A673 (cell line): ENCODE measurements at regions not wholly inside any gene's neighbourhood (a gene's known extent, or its start where the extent isn't known, plus 50 kb on each side); places are given as distances from the start of the nearest gene placed in this dataset.

Source experiments
- BruUV-seq: library from RNA; stranded (reverse); fragments of 400-500 nt; replicated peaks from 2 replicates; lab custom pipeline; 2021; lab: Mats Ljungman, UMichigan
- CTCF ChIA-PET: fragments of 300-600 bp; sonication (Branson Sonifier 250); formaldehyde crosslinking; loops from one replicate; lab custom pipeline; 2022; ENCODE audit warnings: antibody characterized with exemption; lab: Charles Lee
- POLR2A ChIA-PET: fragments of 300-600 bp; sonication (Branson Sonifier 250); formaldehyde crosslinking; loops from one replicate; lab custom pipeline; 2022; ENCODE audit warnings: antibody characterized with exemption; ENCODE audit not compliant: low non-redundant PET; lab: Charles Lee
- DNase-seq: peaks from one replicate; pipeline ENCODE4 v3.0.0-alpha.2; 2015; ENCODE audit warnings: low spot score
- H3K27ac ChIP-seq: fragments of 200-600 bp; sonication (generic); 2 replicates; pipeline ENCODE4 v1.5.1; 2016; ENCODE audit warnings: mixed run types, low read depth, mild to moderate bottlenecking, mixed read lengths, antibody characterized with exemption, low read length; ENCODE audit not compliant: poor library complexity, severe bottlenecking
- H3K27me3 ChIP-seq: fragments of 200-600 bp; sonication (generic); replicated peaks from 2 replicates; pipeline ENCODE4 v1.6.1; 2017; ENCODE audit warnings: mixed run types, low read depth, mild to moderate bottlenecking, mixed read lengths, antibody characterized with exemption, low read length; ENCODE audit not compliant: insufficient read depth, poor library complexity
- H3K36me3 ChIP-seq: fragments of 200-600 bp; sonication (generic); 2 replicates; pipeline ENCODE4 v1.6.1; 2016; ENCODE audit warnings: mixed run types, mild to moderate bottlenecking, mixed read lengths, antibody characterized with exemption, low read length; ENCODE audit not compliant: insufficient read depth, poor library complexity, severe bottlenecking
- H3K4me1 ChIP-seq: fragments of 200-600 bp; sonication (generic); 2 replicates; pipeline ENCODE4 v1.6.1; 2017; ENCODE audit warnings: mixed run types, mild to moderate bottlenecking, mixed read lengths, antibody characterized with exemption, low read length; ENCODE audit not compliant: insufficient read depth, poor library complexity, severe bottlenecking
- H3K4me3 ChIP-seq: fragments of 200-600 bp; sonication (generic); 2 replicates; pipeline ENCODE4 v1.5.1; 2016; ENCODE audit warnings: low read depth, mixed run types, mild to moderate bottlenecking, mixed read lengths, low read length; ENCODE audit not compliant: poor library complexity, severe bottlenecking
- H3K9me3 ChIP-seq: fragments of 200-600 bp; sonication (generic); 2 replicates; pipeline ENCODE4 v1.6.1; 2016; ENCODE audit warnings: mixed run types, low read depth, mild to moderate bottlenecking, mixed read lengths, antibody characterized with exemption, low read length; ENCODE audit not compliant: poor library complexity, severe bottlenecking
- CTCF ChIP-seq: fragments of 300-800, 200-600 bp; sonication (generic); conservative IDR thresholded peaks from 2 replicates; pipeline ENCODE4 v1.5.1; 2017; ENCODE audit warnings: low read depth, mild to moderate bottlenecking, antibody characterized with exemption, low read length, moderate library complexity, mixed read lengths
- EZH2 ChIP-seq: fragments of 200-600 bp; sonication (generic); IDR thresholded peaks from 2 replicates; pipeline ENCODE4 v1.6.1; 2017; ENCODE audit warnings: borderline replicate concordance, low read depth, mild to moderate bottlenecking, mixed read lengths, antibody characterized with exemption, low read length; ENCODE audit not compliant: poor library complexity, severe bottlenecking
- intact Hi-C: fragments of 100-400 bp; cut with micrococcal nuclease; formaldehyde crosslinking; loops from one replicate; pipeline ENCODE4 v1.10.0; 2022; ENCODE audit not compliant: unreplicated experiment

DNA sequence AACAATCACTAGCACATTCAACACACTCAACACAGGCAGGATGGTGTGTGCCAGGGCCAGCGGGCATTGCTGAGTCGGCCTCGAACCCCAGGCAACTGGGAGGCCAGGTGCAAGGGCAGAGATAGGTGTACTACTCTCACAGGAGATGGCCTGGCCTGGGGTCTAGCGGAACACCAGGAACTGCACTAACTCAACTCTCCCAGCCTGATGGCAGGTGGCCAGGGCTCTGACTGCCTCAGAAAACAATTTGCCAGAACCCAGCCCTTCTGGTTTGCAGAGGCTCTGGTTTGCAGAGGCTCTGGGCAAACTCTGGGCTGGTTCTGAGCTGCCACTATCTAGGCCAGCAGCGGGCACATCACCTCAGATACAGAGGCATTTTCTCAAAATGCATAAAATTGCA lies 229.2 kb upstream of the CHRNA7 start:
- CTCF ChIA-PET = no interaction called here
- no TSS peak for BruUV-seq
- POLR2A ChIA-PET = no interaction called here
- H3K27me3 ChIP-seq = no peaks in the 10 kb centered on the region
- no peaks in the 10 kb centered on the region for H3K4me1 ChIP-seq
- intact Hi-C loops = no loop called here
- H3K27ac ChIP-seq = no peak overlapping the region
- TF ChIP-seq CTCF = no peak
- no peak for TF ChIP-seq EZH2
- H3K4me3 ChIP-seq = no peak overlapping the region
- H3K36me3 ChIP-seq = no peaks in the 10 kb centered on the region
- no peak for DNase-seq
- H3K9me3 ChIP-seq = no peaks in the 10 kb centered on the region

DNA sequence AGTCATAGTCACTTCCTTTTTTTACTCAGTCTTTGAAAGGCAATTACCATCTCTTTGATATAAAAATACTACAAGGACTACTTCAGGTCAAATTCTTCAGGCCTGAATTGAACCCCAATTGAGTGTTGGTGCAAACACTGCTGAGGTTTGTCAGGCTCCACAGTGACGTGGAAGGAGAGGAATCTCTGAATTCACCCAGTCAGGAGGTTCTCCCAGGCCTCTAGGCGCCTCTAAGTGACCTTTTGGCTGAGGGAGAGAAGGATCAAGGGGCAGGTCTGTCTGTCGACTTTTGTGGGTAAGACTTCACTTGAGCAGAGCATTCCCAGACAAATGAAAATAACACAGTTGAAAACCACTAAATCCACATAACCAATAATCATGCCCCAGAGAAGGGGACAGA lies 227.6 kb upstream of the CHRNA7 start:
- CTCF ChIA-PET = no interaction called here

DNA sequence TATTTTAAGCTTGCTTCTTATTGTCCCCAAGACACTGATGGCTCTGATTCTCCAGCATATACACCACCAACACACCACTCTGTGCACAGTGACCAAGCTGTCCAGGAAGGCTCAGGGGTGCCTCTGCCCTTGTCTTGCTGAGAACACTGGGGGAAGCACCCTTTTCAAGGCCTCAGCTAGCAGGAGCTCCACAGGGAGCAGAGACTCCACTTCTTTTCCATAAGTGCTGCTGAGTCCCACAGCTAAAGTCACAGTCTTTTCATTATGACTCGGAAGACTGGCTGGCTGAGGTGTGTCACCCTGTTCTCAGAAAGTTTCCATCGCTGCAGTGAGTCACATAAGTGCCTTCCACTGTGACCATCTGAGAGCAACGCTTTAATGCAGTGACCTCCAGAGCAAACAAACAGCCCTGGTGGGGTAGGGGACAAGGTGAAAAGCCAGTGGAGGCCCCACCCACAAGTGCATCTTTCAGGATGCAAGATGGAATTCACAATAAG lies 226.9 kb upstream of the CHRNA7 start:
- ChIA-PET CTCF (no interaction called here), POLR2A (no interaction called here)
- DNase-seq = no peak
- BruUV-seq = no TSS peak
- Histone ChIP-seq H3K27me3 (no peaks in the 10 kb centered on the region), H3K27ac (no peak overlapping the region), H3K4me1 (no peaks in the 10 kb centered on the region), H3K36me3 (no peaks in the 10 kb centered on the region), H3K4me3 (no peak overlapping the region), H3K9me3 (no peaks in the 10 kb centered on the region)
- intact Hi-C loops = no loop called here
- no peak for TF ChIP-seq EZH2
- TF ChIP-seq CTCF = no peak

More for the DNA sequence above, 227.6 kb upstream of the CHRNA7 start:
- no TSS peak for BruUV-seq
- Histone ChIP-seq H3K4me1 (no peaks in the 10 kb centered on the region), H3K36me3 (no peaks in the 10 kb centered on the region), H3K4me3 (no peak overlapping the region), H3K27ac (no peak overlapping the region), H3K27me3 (no peaks in the 10 kb centered on the region), H3K9me3 (no peaks in the 10 kb centered on the region)
- no peak for DNase-seq
- TF ChIP-seq EZH2 = no peak
- POLR2A ChIA-PET = no interaction called here
- intact Hi-C loops = no loop called here

DNA sequence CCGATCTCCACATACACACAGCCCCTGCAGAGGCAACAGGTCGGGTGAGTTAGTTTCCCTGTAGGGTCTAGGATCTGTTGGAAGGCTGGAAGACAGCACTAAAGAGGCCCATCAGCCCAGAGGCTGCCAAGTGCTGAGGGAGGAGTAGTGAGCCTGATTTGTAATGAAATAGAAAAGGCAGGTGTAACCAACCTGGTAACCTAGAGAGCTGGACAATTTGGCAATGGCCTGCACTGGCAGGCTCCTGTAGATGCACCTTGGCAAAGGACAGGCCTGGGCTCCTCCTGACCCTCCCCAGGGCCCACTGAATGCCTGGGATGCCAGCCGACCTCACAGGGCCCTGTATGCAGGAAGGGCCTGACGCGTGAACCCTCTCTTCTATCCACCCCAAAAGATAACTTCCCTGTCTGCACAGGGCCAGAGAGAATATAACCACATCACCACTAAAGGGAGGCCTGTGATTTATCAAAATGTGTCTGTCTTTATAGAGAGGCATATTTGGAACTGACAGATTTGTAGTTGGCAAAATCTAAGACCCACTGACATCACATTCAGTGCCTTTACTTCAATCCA lies 225.1 kb upstream of the CHRNA7 start:
- no TSS peak for BruUV-seq
- POLR2A ChIA-PET = no interaction called here
- TF ChIP-seq CTCF = no peak
- TF ChIP-seq EZH2 = no peak
- H3K36me3 ChIP-seq = no peaks in the 10 kb centered on the region
- no peak overlapping the region for H3K27ac ChIP-seq
- intact Hi-C loops = no loop called here
- no peak for DNase-seq
- no peaks in the 10 kb centered on the region for H3K4me1 ChIP-seq
- CTCF ChIA-PET = no interaction called here
- no peak overlapping the region for H3K4me3 ChIP-seq
- no peaks in the 10 kb centered on the region for H3K27me3 ChIP-seq
- peaks cover 4% of the 10 kb centered on the region for H3K9me3 ChIP-seq
